ENCODE measurements at regions not wholly inside any gene's neighbourhood (a gene's known extent, or its start where the extent isn't known, plus 50 kb on each side); places are given as distances from the start of the nearest gene placed in this dataset.

DNA sequence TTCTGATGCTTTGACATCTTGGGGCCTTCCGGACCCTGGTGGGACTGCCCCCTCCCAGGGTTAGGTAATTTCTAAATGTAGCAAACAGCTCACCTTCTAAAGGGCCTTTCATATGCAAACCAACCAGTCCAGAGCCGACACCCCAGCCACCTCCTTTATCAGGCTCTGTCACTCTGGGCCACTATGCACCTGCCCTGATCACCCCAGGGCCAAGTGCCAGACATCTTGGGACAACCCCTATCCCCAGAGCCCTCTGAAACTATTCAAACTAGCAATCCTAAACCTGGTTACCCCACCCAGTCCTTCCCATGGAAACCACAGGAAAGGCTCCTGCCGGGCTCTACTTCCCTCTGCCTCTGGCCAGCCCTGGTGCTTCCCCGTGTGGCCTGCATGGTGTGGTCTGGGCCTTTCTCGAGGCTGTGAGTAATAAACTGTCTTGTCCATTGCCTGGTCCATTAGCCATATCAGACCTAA lies 91.2 kb upstream of the TNRC6C start:
- DNase-seq: no peak
- POLR2A ChIA-PET: no interaction called here

DNA sequence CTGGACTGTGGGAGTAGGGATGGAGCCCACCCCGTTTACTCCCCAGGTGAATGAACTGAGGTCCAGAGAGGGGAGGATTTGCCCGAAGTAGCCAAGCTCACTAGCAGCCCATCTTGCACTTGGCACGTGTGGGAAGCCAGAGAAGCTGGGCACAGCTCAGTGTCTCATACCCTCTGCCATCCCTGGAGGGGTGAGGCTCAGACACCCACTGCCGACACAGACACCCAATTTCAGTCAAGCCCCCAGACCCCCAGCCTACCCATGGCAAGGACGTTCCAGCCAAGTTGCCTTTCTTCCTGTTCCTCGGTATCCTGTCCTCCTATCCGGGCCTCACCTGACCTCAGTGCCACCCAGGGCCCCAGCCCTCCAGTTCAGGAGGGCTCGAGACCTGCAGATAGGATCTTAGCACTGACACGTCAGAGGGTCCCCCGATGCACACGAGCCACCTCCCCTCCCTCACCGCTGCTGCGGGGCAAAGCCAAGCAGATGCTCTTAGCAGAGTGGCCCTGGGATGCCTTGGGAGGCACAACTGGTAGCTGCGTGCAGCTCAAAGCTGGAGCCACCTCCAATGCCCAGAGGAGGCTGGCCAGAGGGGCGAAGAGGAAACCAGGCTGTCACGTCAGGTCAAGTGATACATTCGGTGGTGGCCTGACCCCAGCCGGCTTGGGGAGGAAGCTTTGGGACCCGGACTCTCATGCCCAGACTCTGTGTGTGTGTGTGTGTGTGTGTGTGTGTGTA lies 90.4 kb upstream of the TNRC6C start:
- no peak for DNase-seq
- POLR2A ChIA-PET: interaction anchor here (0.7 to 1.9 kb wide), 3 partner anchors 13 to 118 kb away, joined by 4 to 13 read pairs (median 11); partner anchors contain the start of gene TNRC6C
- no peak overlapping the region for H3K4me3 Mint-ChIP-seq

More for the DNA sequence above, 91.2 kb upstream of the TNRC6C start:
- H3K27ac ChIP-seq (ENCODE audit: low read depth, low read length): no peak overlapping the region
- H3K4me3 Mint-ChIP-seq: no peak overlapping the region
- H3K27me3 ChIP-seq (ENCODE audit: control insufficient read depth in 2 of 2, insufficient read depth in 2 of 2, low read length in 2 of 2): no peaks in the 10 kb centered on the region
- no peaks in the 10 kb centered on the region for H3K36me3 ChIP-seq (ENCODE audit: control insufficient read depth in 2 of 3, insufficient read depth in 3 of 3, low read length in 3 of 3)
- intact Hi-C loops (cut with micrococcal nuclease): no loop called here
- H3K27ac Mint-ChIP-seq: peak overlapping the region in 2 of 9 donors; percentile 16 to 77
- H3K4me3 ChIP-seq (ENCODE audit: low read length): no peak overlapping the region
- H3K4me1 ChIP-seq (ENCODE audit: control insufficient read depth in 2 of 2, insufficient read depth in 2 of 2, low read length in 2 of 2): peaks cover 19 to 25% of the 10 kb centered on the region in 2 donors
- H3K36me3 Mint-ChIP-seq: no peaks in the 10 kb centered on the region
- no peaks in the 10 kb centered on the region for H3K9me3 ChIP-seq (ENCODE audit: control insufficient read depth in 2 of 3, low read length in 3 of 3)
- peaks cover 0 to 2% (median 0%) of the 10 kb centered on the region in 11 donors for H3K9me3 Mint-ChIP-seq
- CTCF ChIA-PET: no interaction called here
- peaks cover 27 to 56% (median 42%) of the 10 kb centered on the region in 7 donors for H3K4me1 Mint-ChIP-seq
- ATAC-seq: no peak
- H3K27me3 Mint-ChIP-seq: peaks cover 0 to 25% (median 0%) of the 10 kb centered on the region in 5 donors

DNA sequence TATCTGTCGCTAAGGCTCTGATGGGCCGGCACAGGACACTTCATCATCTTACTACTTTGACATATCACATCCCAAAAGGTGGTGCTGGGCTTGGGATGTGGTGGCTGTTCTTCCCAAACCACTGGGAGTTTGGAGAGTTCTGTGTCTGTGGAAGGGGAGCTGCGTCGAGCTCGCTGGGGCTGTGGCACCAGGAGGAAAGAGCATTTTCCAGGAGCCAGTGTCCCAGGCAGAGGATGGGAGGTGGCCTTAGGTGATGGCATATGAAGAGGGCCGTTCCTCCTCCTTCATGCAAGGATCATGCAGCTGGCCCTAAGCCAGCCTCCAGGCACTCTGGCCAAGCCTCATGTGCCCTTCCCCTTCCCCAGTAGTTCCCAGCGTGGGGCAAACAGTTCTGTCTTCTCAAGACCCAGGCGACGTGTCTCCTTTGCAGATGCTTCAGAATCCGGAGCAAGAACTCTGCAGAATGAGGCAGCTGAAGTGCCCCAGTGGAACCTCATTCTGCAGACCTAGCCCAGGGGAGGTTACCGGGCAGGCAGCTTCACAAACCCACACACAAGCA lies 89.4 kb upstream of the TNRC6C start:
- no peaks in the 10 kb centered on the region for H3K9me3 ChIP-seq (ENCODE audit: control insufficient read depth in 2 of 3, low read length in 3 of 3)
- peaks cover 0 to 4% (median 0%) of the 10 kb centered on the region in 5 donors for H3K36me3 Mint-ChIP-seq
- ChIA-PET CTCF (no interaction called here), POLR2A (interaction anchor here (0.6 to 1.9 kb wide), 6 partner anchors 12 to 89 kb away, joined by 3 to 13 read pairs (median 3); partner anchors contain the start of gene TNRC6C)
- H3K36me3 ChIP-seq (ENCODE audit: control insufficient read depth in 2 of 3, insufficient read depth in 3 of 3, low read length in 3 of 3): no peaks in the 10 kb centered on the region
- H3K9me3 Mint-ChIP-seq: peaks cover 0 to 4% (median 0%) of the 10 kb centered on the region in 11 donors
- H3K4me1 Mint-ChIP-seq: peaks cover 37 to 66% (median 50%) of the 10 kb centered on the region in 7 donors
- H3K4me1 ChIP-seq (ENCODE audit: control insufficient read depth in 2 of 2, insufficient read depth in 2 of 2, low read length in 2 of 2): peaks cover 29 to 43% of the 10 kb centered on the region in 2 donors
- peaks cover 0 to 29% (median 0%) of the 10 kb centered on the region in 5 donors for H3K27me3 Mint-ChIP-seq
- DNase-seq: no peak
- peak overlapping the region in 9 of 10 donors; percentile 9 to 68 (median 47) for H3K4me3 Mint-ChIP-seq
- H3K27ac Mint-ChIP-seq: peak overlapping the region in 5 of 9 donors; percentile 3 to 73 (median 43)
- ATAC-seq: no peak
- intact Hi-C loops (cut with micrococcal nuclease): no loop called here
- H3K4me3 ChIP-seq (ENCODE audit: low read length): no peak overlapping the region
- H3K27me3 ChIP-seq (ENCODE audit: control insufficient read depth in 2 of 2, insufficient read depth in 2 of 2, low read length in 2 of 2): no peaks in the 10 kb centered on the region
- H3K27ac ChIP-seq (ENCODE audit: low read depth, low read length): no peak overlapping the region

More for the DNA sequence above, 90.4 kb upstream of the TNRC6C start:
- Histone ChIP-seq H3K27ac (ENCODE audit: low read depth, low read length) (no peak overlapping the region), H3K27me3 (ENCODE audit: control insufficient read depth in 2 of 2, insufficient read depth in 2 of 2, low read length in 2 of 2) (no peaks in the 10 kb centered on the region), H3K9me3 (ENCODE audit: control insufficient read depth in 2 of 3, low read length in 3 of 3) (no peaks in the 10 kb centered on the region), H3K4me1 (ENCODE audit: control insufficient read depth in 2 of 2, insufficient read depth in 2 of 2, low read length in 2 of 2) (peaks cover 27 to 33% of the 10 kb centered on the region in 2 donors), H3K4me3 (ENCODE audit: low read length) (no peak overlapping the region), H3K36me3 (ENCODE audit: control insufficient read depth in 2 of 3, insufficient read depth in 3 of 3, low read length in 3 of 3) (no peaks in the 10 kb centered on the region)
- intact Hi-C loops (cut with micrococcal nuclease): no loop called here
- CTCF ChIA-PET: no interaction called here
- Mint-ChIP-seq H3K27ac (peak overlapping the region in 1 of 9 donors; percentile 83), H3K4me1 (peaks cover 35 to 62% (median 47%) of the 10 kb centered on the region in 7 donors), H3K9me3 (peaks cover 0 to 4% (median 0%) of the 10 kb centered on the region in 11 donors), H3K36me3 (peaks cover 0 to 3% (median 0%) of the 10 kb centered on the region in 5 donors), H3K27me3 (peaks cover 0 to 28% (median 0%) of the 10 kb centered on the region in 5 donors)
- no peak for ATAC-seq

DNA sequence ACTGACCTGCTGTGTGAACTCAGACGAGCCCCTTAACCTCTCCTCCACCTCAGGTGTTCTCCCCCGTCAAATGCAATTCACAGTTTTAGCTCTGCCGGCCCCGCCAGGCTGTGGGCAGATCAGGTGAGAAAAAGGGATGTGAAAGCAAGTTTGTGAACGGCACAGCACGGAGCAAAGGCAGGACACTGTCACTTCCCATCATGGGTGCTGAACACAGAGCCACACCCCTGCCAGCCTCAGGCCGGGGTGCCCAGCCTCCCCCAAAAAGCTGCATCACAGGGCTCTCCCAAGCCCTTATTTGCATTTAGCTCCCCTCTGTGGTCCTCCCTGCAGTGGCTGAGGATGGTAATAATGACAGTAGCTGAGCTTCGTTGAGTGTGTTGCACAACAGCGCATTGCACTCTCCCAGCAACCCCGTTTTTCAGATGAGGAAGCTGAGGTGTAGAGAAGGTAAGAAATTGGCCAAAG lies 88.8 kb upstream of the TNRC6C start:
- no peaks in the 10 kb centered on the region for H3K36me3 ChIP-seq (ENCODE audit: control insufficient read depth in 2 of 3, insufficient read depth in 3 of 3, low read length in 3 of 3)
- H3K27ac Mint-ChIP-seq: peak overlapping the region in 5 of 9 donors; percentile 3 to 73 (median 47)
- peaks cover 0 to 4% (median 0%) of the 10 kb centered on the region in 11 donors for H3K9me3 Mint-ChIP-seq
- ChIA-PET POLR2A (interaction anchor here (0.6 to 1.9 kb wide), 7 partner anchors 11 to 1118 kb away, joined by 3 to 13 read pairs (median 4); partner anchors contain the start of gene TNRC6C), CTCF (interaction anchor here (1.0 kb wide), 1 partner anchor 88 kb away, joined by 5 read pairs; no protein-coding TSS in a partner anchor)
- H3K27ac ChIP-seq (ENCODE audit: low read depth, low read length): no peak overlapping the region
- H3K4me1 Mint-ChIP-seq: peaks cover 37 to 66% (median 55%) of the 10 kb centered on the region in 7 donors
- peak overlapping the region in 9 of 10 donors; percentile 25 to 68 (median 53) for H3K4me3 Mint-ChIP-seq
- H3K27me3 ChIP-seq (ENCODE audit: control insufficient read depth in 2 of 2, insufficient read depth in 2 of 2, low read length in 2 of 2): no peaks in the 10 kb centered on the region
- H3K4me1 ChIP-seq (ENCODE audit: control insufficient read depth in 2 of 2, insufficient read depth in 2 of 2, low read length in 2 of 2): peaks cover 29 to 48% of the 10 kb centered on the region in 2 donors
- intact Hi-C loops (cut with micrococcal nuclease): no loop called here
- peak; percentile 91 for ATAC-seq
- peaks cover 0 to 29% (median 0%) of the 10 kb centered on the region in 5 donors for H3K27me3 Mint-ChIP-seq
- peaks cover 0 to 5% (median 0%) of the 10 kb centered on the region in 5 donors for H3K36me3 Mint-ChIP-seq
- DNase-seq: no peak
- H3K9me3 ChIP-seq (ENCODE audit: control insufficient read depth in 2 of 3, low read length in 3 of 3): no peaks in the 10 kb centered on the region
- no peak overlapping the region for H3K4me3 ChIP-seq (ENCODE audit: low read length)

DNA sequence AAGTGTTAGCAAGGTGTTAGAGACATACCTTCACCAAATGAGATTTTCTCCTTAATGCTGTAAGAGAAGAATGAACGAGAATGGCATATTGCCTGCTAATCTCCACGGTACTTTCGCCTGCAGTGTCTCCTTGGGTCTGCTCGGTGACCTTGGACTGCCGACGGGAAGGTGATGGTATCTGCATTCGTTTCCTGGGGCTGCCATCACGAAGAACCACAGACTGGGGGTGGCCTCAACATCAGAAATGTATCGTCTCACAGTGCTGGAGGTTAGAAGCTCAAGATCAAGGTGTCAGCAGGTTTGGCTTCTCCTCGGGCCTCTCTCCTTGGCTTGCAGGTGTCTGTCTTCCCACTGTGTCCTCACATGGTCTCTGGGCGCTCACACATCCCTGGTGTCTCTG lies 86.3 kb upstream of the TNRC6C start:
- H3K4me3 ChIP-seq (ENCODE audit: low read length): peak overlapping the region; percentile 8
- POLR2A ChIA-PET: interaction anchor here (0.6 to 1.9 kb wide), 5 partner anchors 12 to 697 kb away, joined by 3 to 6 read pairs (median 4); partner anchors contain the start of gene TNRC6C

More for the DNA sequence above, 86.3 kb upstream of the TNRC6C start:
- CTCF ChIA-PET: interaction anchor here (1.2 kb wide), 1 partner anchor 10 kb away, joined by 4 read pairs; no protein-coding TSS in a partner anchor
- Histone ChIP-seq H3K27ac (ENCODE audit: low read depth, low read length) (peak overlapping the region; percentile 27), H3K27me3 (ENCODE audit: control insufficient read depth in 2 of 2, insufficient read depth in 2 of 2, low read length in 2 of 2) (no peaks in the 10 kb centered on the region), H3K36me3 (ENCODE audit: control insufficient read depth in 2 of 3, insufficient read depth in 3 of 3, low read length in 3 of 3) (no peaks in the 10 kb centered on the region), H3K9me3 (ENCODE audit: control insufficient read depth in 2 of 3, low read length in 3 of 3) (no peaks in the 10 kb centered on the region), H3K4me1 (ENCODE audit: control insufficient read depth in 2 of 2, insufficient read depth in 2 of 2, low read length in 2 of 2) (peaks cover 29 to 71% of the 10 kb centered on the region in 2 donors)
- peak overlapping the region; percentile 46 to 82 (median 72) for H3K4me3 Mint-ChIP-seq
- ATAC-seq (peak; percentile 38), DNase-seq (peak in 6 of 9 donors; percentile 40 to 63 (median 52))
- H3K36me3 Mint-ChIP-seq: peaks cover 0 to 18% (median 0%) of the 10 kb centered on the region in 5 donors
- H3K27ac Mint-ChIP-seq: peak overlapping the region in 8 of 9 donors; percentile 60 to 95 (median 84)
- peaks cover 0 to 33% (median 0%) of the 10 kb centered on the region in 5 donors for H3K27me3 Mint-ChIP-seq
- H3K4me1 Mint-ChIP-seq: peaks cover 40 to 81% (median 74%) of the 10 kb centered on the region in 7 donors
- H3K9me3 Mint-ChIP-seq: peaks cover 0 to 14% (median 0%) of the 10 kb centered on the region in 11 donors
- intact Hi-C loops (cut with micrococcal nuclease): loop anchor here in 1 of 2 donors (1.0 kb wide), 2 partner anchors 10 to 16 kb away; no protein-coding TSS in a partner anchor
